ENCODE measurements at regions not wholly inside any gene's neighbourhood (a gene's known extent, or its start where the extent isn't known, plus 50 kb on each side); places are given as distances from the start of the nearest gene placed in this dataset.
"Not testable (repeated sequence)": the region's sequence is repeated elsewhere in the genome, so short reads cannot be mapped to it uniquely, and the experiment has no call there.

- DNase-seq (ENCODE audit: low spot score), result no peak
Measured at GRCh38 chr16:79864032-79864780, 263.7 kb upstream of the MAF start.

- DNase-seq (ENCODE audit: low spot score), result no peak
Measured at GRCh38 chr16:79863128-79864031, 262.8 kb upstream of the MAF start.

GRCh38 chr16:79862601-79863000 is 262.1 kb upstream of the MAF start:
- DNase-seq (ENCODE audit: low spot score), result no peak

- DNase-seq (ENCODE audit: low spot score), result no peak
Measured at GRCh38 chr16:79856581-79856980, 256.0 kb upstream of the MAF start.

GRCh38 chr16:79850348-79850747 is 249.8 kb upstream of the MAF start:
- DNase-seq (ENCODE audit: low spot score), result no peak

- no peak for DNase-seq (ENCODE audit: low spot score)
Measured at GRCh38 chr16:79849119-79849518, 248.6 kb upstream of the MAF start.

- DNase-seq (ENCODE audit: low spot score), result no peak
Measured at GRCh38 chr16:79848719-79849118, 248.2 kb upstream of the MAF start.

- no peak for DNase-seq (ENCODE audit: low spot score)
Measured at GRCh38 chr16:79847569-79847968, 247.0 kb upstream of the MAF start.

- no peak for DNase-seq (ENCODE audit: low spot score)
Measured at GRCh38 chr16:79847101-79847500, 246.6 kb upstream of the MAF start.

GRCh38 chr16:79845734-79846135 is 245.2 kb upstream of the MAF start:
- no peak for DNase-seq (ENCODE audit: low spot score)

- no peak for DNase-seq (ENCODE audit: low spot score)
Measured at GRCh38 chr16:79845033-79845733, 244.6 kb upstream of the MAF start.

GRCh38 chr16:79844603-79845002 is 244.1 kb upstream of the MAF start:
- no peak for DNase-seq (ENCODE audit: low spot score)

GRCh38 chr16:79843631-79844043 is 243.1 kb upstream of the MAF start:
- DNase-seq (ENCODE audit: low spot score), result no peak

GRCh38 chr16:79843145-79843544 is 242.6 kb upstream of the MAF start:
- no peak for DNase-seq (ENCODE audit: low spot score)

- no peak for DNase-seq (ENCODE audit: low spot score)
Measured at GRCh38 chr16:79842197-79842596, 241.7 kb upstream of the MAF start.

- no peak for DNase-seq (ENCODE audit: low spot score)
Measured at GRCh38 chr16:79839466-79840341, 239.2 kb upstream of the MAF start.

- no peak for DNase-seq (ENCODE audit: low spot score)
Measured at GRCh38 chr16:79838496-79839259, 238.1 kb upstream of the MAF start.

- DNase-seq (ENCODE audit: low spot score), result no peak
Measured at GRCh38 chr16:79836144-79836543, 235.6 kb upstream of the MAF start.

GRCh38 chr16:79835194-79835593 is 234.7 kb upstream of the MAF start:
- DNase-seq (ENCODE audit: low spot score), result no peak

- DNase-seq (ENCODE audit: low spot score), result no peak
Measured at GRCh38 chr16:79834720-79835119, 234.2 kb upstream of the MAF start.

GRCh38 chr16:79834003-79834402 is 233.5 kb upstream of the MAF start:
- not testable (repeated sequence) for DNase-seq (ENCODE audit: low spot score)

All from hematopoietic multipotent progenitor cell treated with erythropoietin and hydrocortisone succinate and interleukin-3 and kit ligand, for 15 days (in vitro differentiated cells).